ENCODE measurements at regions not wholly inside any gene's neighbourhood (a gene's known extent, or its start where the extent isn't known, plus 50 kb on each side); places are given as distances from the start of the nearest gene placed in this dataset.

DNA sequence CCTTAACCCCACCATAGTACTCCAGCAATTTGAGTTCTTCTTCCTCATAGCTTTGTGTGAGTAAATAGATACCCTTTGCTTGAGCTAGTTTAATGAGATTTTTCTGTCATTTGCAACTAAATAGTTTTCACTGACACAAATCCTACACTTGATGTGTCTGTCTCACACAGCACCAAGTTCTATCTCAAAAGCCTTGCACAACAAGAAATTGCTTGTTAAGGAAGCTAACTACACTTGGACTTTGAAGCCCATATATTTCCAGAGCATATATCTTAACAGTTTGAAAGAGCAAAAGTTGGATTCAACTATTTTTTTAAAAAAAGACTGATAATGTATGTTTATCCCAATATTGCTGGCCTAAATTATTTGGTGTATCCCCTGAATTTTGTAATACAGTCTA lies 459.2 kb downstream of the ACTL7B start:
- Mint-ChIP-seq H3K9me3 (peaks cover 5 to 17% (median 13%) of the 10 kb centered on the region in 7 donors), H3K27me3 (ENCODE audit: low read depth in 3 of 3) (peaks cover 0 to 2% (median 0%) of the 10 kb centered on the region in 3 donors), H3K27ac (no peak overlapping the region), H3K4me1 (no peaks in the 10 kb centered on the region), H3K36me3 (no peaks in the 10 kb centered on the region), H3K4me3 (no peak overlapping the region)
- no peak for DNase-seq
- Histone ChIP-seq H3K79me2 (ENCODE audit: insufficient read depth, low read length) (no peaks in the 10 kb centered on the region), H4K20me1 (ENCODE audit: insufficient read depth, low read length) (no peaks in the 10 kb centered on the region), H3K27ac (ENCODE audit: low read depth in 1 of 2, low read length in 2 of 2) (no peak overlapping the region), H3K27me3 (ENCODE audit: control insufficient read depth in 2 of 2, insufficient read depth in 2 of 2, low read length in 2 of 2) (no peaks in the 10 kb centered on the region), H3K4me1 (ENCODE audit: control insufficient read depth in 1 of 2, insufficient read depth in 2 of 2, low read length in 2 of 2) (no peaks in the 10 kb centered on the region), H3K9me3 (replicated peaks in 1 of 2; ENCODE audit: control insufficient read depth in 1 of 2, insufficient read depth in 1 of 2, low read length in 2 of 2) (peaks cover 3 to 7% of the 10 kb centered on the region in 2 donors), H3K4me3 (replicated peaks in 1 of 3; ENCODE audit: low read depth in 2 of 3, low read length in 3 of 3) (no peak overlapping the region), H3K36me3 (replicated peaks in 1 of 2; ENCODE audit: control insufficient read depth in 1 of 2, insufficient read depth in 2 of 2, low read length in 2 of 2) (no peaks in the 10 kb centered on the region), H3K4me2 (replicated peaks; ENCODE audit: extremely low read depth, low read length, poor library complexity, severe bottlenecking) (no peak overlapping the region), H3K9ac (ENCODE audit: insufficient read depth, low read length, poor library complexity, severe bottlenecking) (no peak overlapping the region), H2AFZ (ENCODE audit: insufficient read depth, low read depth, low read length, poor library complexity, severe bottlenecking) (no peak overlapping the region)
- intact Hi-C loops (cut with micrococcal nuclease) = no loop called here
- TF ChIP-seq, protein P1, sequence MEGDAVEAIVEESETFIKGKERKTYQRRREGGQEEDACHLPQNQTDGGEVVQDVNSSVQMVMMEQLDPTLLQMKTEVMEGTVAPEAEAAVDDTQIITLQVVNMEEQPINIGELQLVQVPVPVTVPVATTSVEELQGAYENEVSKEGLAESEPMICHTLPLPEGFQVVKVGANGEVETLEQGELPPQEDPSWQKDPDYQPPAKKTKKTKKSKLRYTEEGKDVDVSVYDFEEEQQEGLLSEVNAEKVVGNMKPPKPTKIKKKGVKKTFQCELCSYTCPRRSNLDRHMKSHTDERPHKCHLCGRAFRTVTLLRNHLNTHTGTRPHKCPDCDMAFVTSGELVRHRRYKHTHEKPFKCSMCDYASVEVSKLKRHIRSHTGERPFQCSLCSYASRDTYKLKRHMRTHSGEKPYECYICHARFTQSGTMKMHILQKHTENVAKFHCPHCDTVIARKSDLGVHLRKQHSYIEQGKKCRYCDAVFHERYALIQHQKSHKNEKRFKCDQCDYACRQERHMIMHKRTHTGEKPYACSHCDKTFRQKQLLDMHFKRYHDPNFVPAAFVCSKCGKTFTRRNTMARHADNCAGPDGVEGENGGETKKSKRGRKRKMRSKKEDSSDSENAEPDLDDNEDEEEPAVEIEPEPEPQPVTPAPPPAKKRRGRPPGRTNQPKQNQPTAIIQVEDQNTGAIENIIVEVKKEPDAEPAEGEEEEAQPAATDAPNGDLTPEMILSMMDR (IDR thresholded peaks at IDR 0.05) = no peak

- H3K36me3 Mint-ChIP-seq = no peaks in the 10 kb centered on the region
- intact Hi-C loops (cut with micrococcal nuclease) = no loop called here
- Histone ChIP-seq H3K4me1 (ENCODE audit: control insufficient read depth in 1 of 2, insufficient read depth in 2 of 2, low read length in 2 of 2) (no peaks in the 10 kb centered on the region), H3K4me2 (replicated peaks; ENCODE audit: extremely low read depth, low read length, poor library complexity, severe bottlenecking) (no peak overlapping the region), H3K9me3 (replicated peaks in 1 of 2; ENCODE audit: control insufficient read depth in 1 of 2, insufficient read depth in 1 of 2, low read length in 2 of 2) (peaks cover 3 to 7% of the 10 kb centered on the region in 2 donors), H3K9ac (ENCODE audit: insufficient read depth, low read length, poor library complexity, severe bottlenecking) (no peak overlapping the region), H3K27me3 (ENCODE audit: control insufficient read depth in 2 of 2, insufficient read depth in 2 of 2, low read length in 2 of 2) (no peaks in the 10 kb centered on the region), H2AFZ (ENCODE audit: insufficient read depth, low read depth, low read length, poor library complexity, severe bottlenecking) (no peak overlapping the region), H3K27ac (ENCODE audit: low read depth in 1 of 2, low read length in 2 of 2) (no peak overlapping the region), H3K79me2 (ENCODE audit: insufficient read depth, low read length) (no peaks in the 10 kb centered on the region), H4K20me1 (ENCODE audit: insufficient read depth, low read length) (no peaks in the 10 kb centered on the region), H3K4me3 (replicated peaks in 1 of 3; ENCODE audit: low read depth in 2 of 3, low read length in 3 of 3) (no peak overlapping the region), H3K36me3 (replicated peaks in 1 of 2; ENCODE audit: control insufficient read depth in 1 of 2, insufficient read depth in 2 of 2, low read length in 2 of 2) (no peaks in the 10 kb centered on the region)
- H3K9me3 Mint-ChIP-seq = peaks cover 5 to 17% (median 13%) of the 10 kb centered on the region in 7 donors
- WGBS (ENCODE audit: insufficient coverage) = 90% methylated on average over 2 of the region's 4 CpGs
- no peak for DNase-seq
- TF ChIP-seq, protein P1 (IDR thresholded peaks at IDR 0.05) = no peak
- no peak overlapping the region for H3K27ac Mint-ChIP-seq
- no peak overlapping the region for H3K4me3 Mint-ChIP-seq
- H3K4me1 Mint-ChIP-seq = no peaks in the 10 kb centered on the region
- H3K27me3 Mint-ChIP-seq (ENCODE audit: low read depth in 3 of 3) = peaks cover 0 to 2% (median 0%) of the 10 kb centered on the region in 3 donors
These were observed 459.6 kb downstream of the ACTL7B start for GRCh38 chr9:108396193-108396592.

All from CD14-positive monocyte (primary cell).